ENCODE measurements at regions not wholly inside any gene's neighbourhood (a gene's known extent, or its start where the extent isn't known, plus 50 kb on each side); places are given as distances from the start of the nearest gene placed in this dataset.

- Histone ChIP-seq H3K36me3 (ENCODE audit: control insufficient read depth in 2 of 2, insufficient read depth in 2 of 2, low read length in 1 of 2) (no peaks in the 10 kb centered on the region), H3K9me3 (replicated peaks; ENCODE audit: control insufficient read depth, insufficient read depth, low read length) (no peaks in the 10 kb centered on the region), H3K9ac (ENCODE audit: control insufficient read depth, insufficient read depth, low read length) (no peak overlapping the region), H4K20me1 (ENCODE audit: control insufficient read depth, insufficient read depth) (no peaks in the 10 kb centered on the region), H3K4me1 (ENCODE audit: control insufficient read depth, insufficient read depth, low read length) (no peaks in the 10 kb centered on the region), H3K27me3 (replicated peaks in 1 of 2; ENCODE audit: control insufficient read depth in 2 of 2, insufficient read depth in 2 of 2, low read length in 1 of 2) (no peaks in the 10 kb centered on the region), H3K27ac (ENCODE audit: control insufficient read depth, insufficient read depth) (no peak overlapping the region), H3K79me2 (ENCODE audit: control insufficient read depth, insufficient read depth, low read length) (no peaks in the 10 kb centered on the region), H3K4me3 (no peak overlapping the region), H2AFZ (ENCODE audit: control insufficient read depth, low read depth, low read length) (no peak overlapping the region), H3K4me2 (ENCODE audit: control insufficient read depth, insufficient read depth) (no peak overlapping the region)
- no TSS peak for BruUV-seq (replicated peaks)
- TF ChIP-seq RAD21 (IDR thresholded peaks at IDR 0.05; ENCODE audit: insufficient read depth, low read depth, low read length), result no peak
- TF ChIP-seq CEBPZ (IDR thresholded peaks at IDR 0.05; ENCODE audit: low read depth, low read length), result no peak
- no peak for TF ChIP-seq JUNB (IDR thresholded peaks at IDR 0.05)
- TF ChIP-seq MEF2A (IDR thresholded peaks at IDR 0.05; ENCODE audit: insufficient read depth, low read depth, low read length), result no peak
- FAIRE-seq, result no peak
- intact Hi-C loops (cut with micrococcal nuclease; ENCODE audit: unreplicated experiment) (no loop called here), in situ Hi-C loops (cut with MboI) (no loop called here)
- ChIA-PET RAD21 (ENCODE audit: unreplicated experiment) (no interaction called here), CTCF (no interaction called here), POLR2A (no interaction called here), SMC1A (ENCODE audit: uncharacterized antibody, unreplicated experiment) (no interaction called here)
- ATAC-seq, result no peak
- 4% methylated on average over 3 of the region's 3 CpGs for WGBS (ENCODE audit: insufficient coverage, insufficient replicate concordance, low lambda C conversion rate, missing lambda C conversion rate)
- DNase-seq (ENCODE audit: low read depth, low spot score), result no peak
Observed at GRCh38 chr13:79860791-79861190, 379.8 kb downstream of the NDFIP2 start.

DNA sequence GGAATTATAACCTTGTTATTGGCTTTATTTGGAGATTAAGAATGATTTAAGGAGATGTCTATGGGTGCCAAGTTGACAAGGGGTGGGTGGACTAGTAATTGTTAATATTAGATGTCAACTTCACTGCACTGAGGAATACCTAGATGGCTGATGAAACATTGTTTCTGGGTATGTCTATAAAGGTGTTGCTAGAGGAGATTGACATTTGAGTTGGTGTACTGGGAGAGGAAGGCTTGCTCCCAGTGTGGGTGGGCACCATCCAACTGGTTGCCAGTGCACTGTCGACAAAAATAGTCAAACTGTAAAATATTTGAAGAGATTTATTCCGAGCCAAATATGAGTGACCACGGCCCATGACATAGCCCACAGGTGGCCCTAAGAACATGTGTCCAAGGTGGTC is 378.8 kb downstream of the NDFIP2 start:
- no peak overlapping the region for H3K27ac ChIP-seq (ENCODE audit: control insufficient read depth, insufficient read depth)
- no peak overlapping the region for H2AFZ ChIP-seq (ENCODE audit: control insufficient read depth, low read depth, low read length)
- POLR2A ChIA-PET, result no interaction called here
- no peak overlapping the region for H3K4me3 ChIP-seq
- no peak for FAIRE-seq
- no peaks in the 10 kb centered on the region for H3K27me3 ChIP-seq (replicated peaks in 1 of 2; ENCODE audit: control insufficient read depth in 2 of 2, insufficient read depth in 2 of 2, low read length in 1 of 2)
- no peak for ATAC-seq
- 7% methylated on average over 3 of the region's 3 CpGs for WGBS (ENCODE audit: insufficient coverage, insufficient replicate concordance, low lambda C conversion rate, missing lambda C conversion rate)
- H4K20me1 ChIP-seq (ENCODE audit: control insufficient read depth, insufficient read depth), result no peaks in the 10 kb centered on the region
- RAD21 ChIA-PET (ENCODE audit: unreplicated experiment), result no interaction called here
- no peak for DNase-seq (ENCODE audit: low read depth, low spot score)
- H3K9ac ChIP-seq (ENCODE audit: control insufficient read depth, insufficient read depth, low read length), result no peak overlapping the region
- H3K36me3 ChIP-seq (ENCODE audit: control insufficient read depth in 2 of 2, insufficient read depth in 2 of 2, low read length in 1 of 2), result no peaks in the 10 kb centered on the region
- CTCF ChIA-PET, result no interaction called here
- TF ChIP-seq, protein P1, sequence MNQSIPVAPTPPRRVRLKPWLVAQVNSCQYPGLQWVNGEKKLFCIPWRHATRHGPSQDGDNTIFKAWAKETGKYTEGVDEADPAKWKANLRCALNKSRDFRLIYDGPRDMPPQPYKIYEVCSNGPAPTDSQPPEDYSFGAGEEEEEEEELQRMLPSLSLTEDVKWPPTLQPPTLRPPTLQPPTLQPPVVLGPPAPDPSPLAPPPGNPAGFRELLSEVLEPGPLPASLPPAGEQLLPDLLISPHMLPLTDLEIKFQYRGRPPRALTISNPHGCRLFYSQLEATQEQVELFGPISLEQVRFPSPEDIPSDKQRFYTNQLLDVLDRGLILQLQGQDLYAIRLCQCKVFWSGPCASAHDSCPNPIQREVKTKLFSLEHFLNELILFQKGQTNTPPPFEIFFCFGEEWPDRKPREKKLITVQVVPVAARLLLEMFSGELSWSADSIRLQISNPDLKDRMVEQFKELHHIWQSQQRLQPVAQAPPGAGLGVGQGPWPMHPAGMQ (IDR thresholded peaks at IDR 0.05; ENCODE audit: borderline replicate concordance), result no peak
- no peak for TF ChIP-seq NBN (IDR thresholded peaks at IDR 0.05)
- no peak for TF ChIP-seq NR2C2 (IDR thresholded peaks at IDR 0.05; ENCODE audit: borderline replicate concordance, control insufficient read depth, insufficient read length, low read depth)
- TF ChIP-seq CHD2 (IDR thresholded peaks at IDR 0.05; ENCODE audit: borderline replicate concordance, low read depth, low read length), result no peak
- no peak for TF ChIP-seq JUNB (IDR thresholded peaks at IDR 0.05)
- no peak for TF ChIP-seq ZNF217 (IDR thresholded peaks at IDR 0.05)
- TF ChIP-seq MXI1 (IDR thresholded peaks at IDR 0.05; ENCODE audit: low read depth, low read length), result no peak
- TF ChIP-seq RB1 (IDR thresholded peaks at IDR 0.05; ENCODE audit: borderline replicate concordance), result no peak
- TF ChIP-seq BHLHE40 (IDR thresholded peaks at IDR 0.05; ENCODE audit: borderline replicate concordance in 1 of 2, low read depth in 2 of 2, low read length in 1 of 2), result no peak
- no peaks in the 10 kb centered on the region for H3K9me3 ChIP-seq (replicated peaks; ENCODE audit: control insufficient read depth, insufficient read depth, low read length)
- in situ Hi-C loops (cut with MboI) (no loop called here), intact Hi-C loops (cut with micrococcal nuclease; ENCODE audit: unreplicated experiment) (no loop called here)
- BruUV-seq (replicated peaks), result no TSS peak
- H3K4me1 ChIP-seq (ENCODE audit: control insufficient read depth, insufficient read depth, low read length), result no peaks in the 10 kb centered on the region
- no peaks in the 10 kb centered on the region for H3K79me2 ChIP-seq (ENCODE audit: control insufficient read depth, insufficient read depth, low read length)
- SMC1A ChIA-PET (ENCODE audit: uncharacterized antibody, unreplicated experiment), result no interaction called here
- no peak overlapping the region for H3K4me2 ChIP-seq (ENCODE audit: control insufficient read depth, insufficient read depth)

Measured in GM12878 (cell line).